OCI-LY7 (cell line): ENCODE measurements at regions not wholly inside any gene's neighbourhood (a gene's known extent, or its start where the extent isn't known, plus 50 kb on each side); places are given as distances from the start of the nearest gene placed in this dataset.

Experiments
- EZH2phosphoT487 ChIP-seq: fragments of 200-600 bp; sonication (generic); IDR thresholded peaks from 2 replicates; pipeline ENCODE4 v1.6.1; 2018; ENCODE audit warnings: low read depth, borderline replicate concordance, mild to moderate bottlenecking, mixed run types, antibody characterized with exemption, low read length, moderate library complexity, mixed read lengths
- TF ChIP-seq, protein P1 (sequence below): fragments of 200-600 bp; sonication (generic); conservative IDR thresholded peaks from 2 replicates; pipeline ENCODE4 v1.5.1; 2014; ENCODE audit warnings: mild to moderate bottlenecking, antibody characterized with exemption, low read length, moderate library complexity, mixed read lengths

DNA sequence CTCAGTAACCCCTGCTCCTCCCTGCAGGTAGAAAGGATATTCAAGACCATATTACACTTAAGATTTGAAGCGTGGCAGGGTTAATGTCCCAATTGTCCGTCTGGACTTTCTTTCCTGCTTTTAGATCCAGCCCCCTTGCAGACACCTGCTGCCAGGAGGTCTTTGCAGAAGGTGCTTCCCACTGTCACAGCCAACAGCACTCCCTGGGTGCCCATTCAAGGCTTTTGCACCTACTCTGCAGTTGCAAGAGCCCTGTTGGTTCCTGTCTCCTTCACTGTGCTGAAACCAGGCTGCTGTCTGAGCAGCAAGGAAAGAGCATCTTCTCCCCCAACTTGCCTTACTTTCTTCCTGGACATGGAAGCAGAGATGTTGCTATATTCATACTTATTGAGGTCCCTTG lies 1043.0 kb upstream of the POU3F3 start:
- TF ChIP-seq, protein P1, sequence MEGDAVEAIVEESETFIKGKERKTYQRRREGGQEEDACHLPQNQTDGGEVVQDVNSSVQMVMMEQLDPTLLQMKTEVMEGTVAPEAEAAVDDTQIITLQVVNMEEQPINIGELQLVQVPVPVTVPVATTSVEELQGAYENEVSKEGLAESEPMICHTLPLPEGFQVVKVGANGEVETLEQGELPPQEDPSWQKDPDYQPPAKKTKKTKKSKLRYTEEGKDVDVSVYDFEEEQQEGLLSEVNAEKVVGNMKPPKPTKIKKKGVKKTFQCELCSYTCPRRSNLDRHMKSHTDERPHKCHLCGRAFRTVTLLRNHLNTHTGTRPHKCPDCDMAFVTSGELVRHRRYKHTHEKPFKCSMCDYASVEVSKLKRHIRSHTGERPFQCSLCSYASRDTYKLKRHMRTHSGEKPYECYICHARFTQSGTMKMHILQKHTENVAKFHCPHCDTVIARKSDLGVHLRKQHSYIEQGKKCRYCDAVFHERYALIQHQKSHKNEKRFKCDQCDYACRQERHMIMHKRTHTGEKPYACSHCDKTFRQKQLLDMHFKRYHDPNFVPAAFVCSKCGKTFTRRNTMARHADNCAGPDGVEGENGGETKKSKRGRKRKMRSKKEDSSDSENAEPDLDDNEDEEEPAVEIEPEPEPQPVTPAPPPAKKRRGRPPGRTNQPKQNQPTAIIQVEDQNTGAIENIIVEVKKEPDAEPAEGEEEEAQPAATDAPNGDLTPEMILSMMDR, result no peak
- TF ChIP-seq EZH2phosphoT487, result no peak
